ENCODE measurements at regions not wholly inside any gene's neighbourhood (a gene's known extent, or its start where the extent isn't known, plus 50 kb on each side); places are given as distances from the start of the nearest gene placed in this dataset.
"Not testable (repeated sequence)": the region's sequence is repeated elsewhere in the genome, so short reads cannot be mapped to it uniquely, and the experiment has no call there.

- DNase-seq (ENCODE audit: low read depth, low spot score) = no peak
Observed at GRCh38 chr4:140249351-140249750, 95.4 kb upstream of the MAML3 start.

DNA sequence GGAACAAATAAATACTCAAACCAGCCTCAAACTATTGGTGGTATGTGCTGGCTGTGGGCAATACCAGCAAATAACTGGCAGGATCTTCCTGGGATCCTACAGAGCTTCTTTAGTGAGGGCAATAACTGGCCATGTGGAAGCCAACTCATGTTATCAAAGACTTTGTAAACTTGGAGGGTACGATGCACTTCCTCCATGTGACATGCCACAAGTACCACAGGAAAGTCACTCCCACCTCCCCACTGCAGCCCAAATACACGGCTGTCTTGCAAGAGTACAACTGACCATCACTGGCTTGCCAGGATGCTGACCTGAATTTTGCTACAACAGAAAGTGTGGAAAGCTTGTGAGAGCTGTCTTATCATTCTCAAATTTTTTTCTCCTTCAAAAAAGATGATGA lies 93.3 kb upstream of the MAML3 start:
- DNase-seq (ENCODE audit: low read depth, low spot score) = no peak

- no peak for DNase-seq (ENCODE audit: low read depth, low spot score)
Observed at GRCh38 chr4:140246216-140246615, 92.2 kb upstream of the MAML3 start.

DNA sequence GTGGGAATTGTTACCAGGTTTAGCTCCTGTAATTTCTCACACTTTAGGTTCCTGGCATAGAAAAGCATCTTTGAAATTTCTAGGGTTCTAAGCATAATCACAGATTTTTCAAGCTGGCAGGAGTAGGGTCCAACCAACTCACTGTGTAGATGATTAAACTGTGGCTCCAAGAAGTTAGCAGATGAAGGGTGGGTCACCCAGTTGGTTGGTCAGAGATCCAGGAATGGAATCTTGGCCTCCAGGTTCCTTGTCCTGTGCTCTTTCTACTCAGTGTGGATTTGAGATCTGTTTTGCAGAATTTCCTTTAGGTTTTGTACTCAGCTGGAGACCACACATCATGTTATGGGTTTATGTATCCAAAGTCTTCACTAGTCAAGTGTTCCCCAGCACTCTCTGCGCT lies 90.3 kb upstream of the MAML3 start:
- no peak for DNase-seq (ENCODE audit: low read depth, low spot score)

- DNase-seq (ENCODE audit: low read depth, low spot score) = no peak
Observed at GRCh38 chr4:140243278-140243753, 89.3 kb upstream of the MAML3 start.

DNA sequence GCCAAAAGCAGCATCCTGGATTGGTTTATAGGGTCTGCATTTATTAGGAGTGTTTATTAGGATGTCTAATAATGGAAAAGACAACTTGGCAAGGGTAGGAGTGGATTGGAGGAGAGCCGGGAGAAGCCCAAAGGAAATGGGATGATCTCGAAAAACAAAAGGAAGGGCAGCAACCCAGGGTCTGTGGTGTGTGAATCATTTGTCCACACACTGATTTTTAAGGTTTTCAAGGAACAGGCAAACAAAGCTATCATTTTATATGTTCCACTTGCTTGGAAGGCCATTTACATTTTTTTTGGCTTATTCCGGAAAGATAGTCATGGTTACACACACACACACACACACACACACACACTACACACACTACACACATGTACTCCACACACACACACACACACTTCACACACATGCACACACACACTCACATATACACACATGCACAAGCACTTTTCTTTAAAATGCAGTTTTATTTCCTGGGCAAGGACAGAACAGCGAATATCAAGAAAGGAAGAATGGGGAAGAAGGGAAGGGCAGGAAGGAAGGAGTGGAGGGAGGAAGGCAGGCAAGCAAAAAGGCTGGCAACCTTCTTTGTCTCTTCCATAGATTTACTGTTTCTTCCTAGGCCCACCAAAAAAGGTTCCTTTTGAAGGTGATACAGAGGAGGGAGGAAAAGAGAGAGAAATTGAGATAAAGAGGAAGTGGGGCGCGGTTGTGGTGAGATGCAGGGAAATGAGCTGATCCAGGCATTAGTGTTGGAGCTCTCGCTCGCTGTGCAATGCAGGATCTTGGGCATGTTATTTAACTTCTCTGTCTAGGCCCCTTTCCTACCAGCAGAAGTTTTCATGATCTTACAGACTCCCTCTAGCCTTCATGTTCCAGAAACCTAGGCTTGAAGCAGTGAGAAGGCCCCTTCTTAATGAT lies 88.6 kb upstream of the MAML3 start:
- DNase-seq (ENCODE audit: low read depth, low spot score) = no peak

DNA sequence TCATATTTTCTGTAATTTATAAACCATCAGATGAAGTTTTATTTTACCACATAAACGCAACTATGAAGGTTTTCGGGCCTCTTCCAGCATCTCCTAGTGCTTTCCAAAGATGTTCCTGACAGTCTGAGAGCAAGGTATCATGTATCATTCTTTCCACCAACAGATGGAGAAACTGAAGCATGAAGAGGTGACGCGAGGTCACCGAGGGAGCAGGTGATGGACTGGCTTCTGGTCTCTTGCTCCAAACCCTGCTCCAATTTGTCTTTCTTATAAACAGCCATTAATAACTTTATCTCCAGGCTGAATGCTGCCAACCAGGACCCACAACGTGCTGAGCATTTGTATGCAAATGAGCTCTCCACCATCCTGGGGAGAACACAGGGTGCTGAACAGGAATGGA lies 86.3 kb upstream of the MAML3 start:
- DNase-seq (ENCODE audit: low read depth, low spot score) = no peak

DNA sequence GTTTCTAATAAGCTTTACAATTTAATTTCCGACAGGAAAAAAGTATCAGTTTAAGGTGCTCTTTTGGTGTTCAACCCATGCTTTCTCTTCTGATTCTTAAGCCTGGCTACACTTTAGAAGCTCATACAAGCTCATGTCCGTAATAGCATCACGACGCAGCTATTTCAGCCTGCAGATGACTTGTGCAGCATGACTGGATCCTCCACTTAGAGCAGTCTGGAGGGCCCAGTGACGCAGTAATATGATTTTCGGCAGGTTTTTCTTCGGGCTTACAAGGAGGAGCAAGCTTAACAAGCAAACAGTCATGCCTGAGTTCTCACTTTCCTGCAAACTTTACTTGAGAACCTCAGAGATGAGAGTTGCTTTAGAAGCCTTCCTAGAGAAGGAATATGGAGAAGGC lies 85.3 kb upstream of the MAML3 start:
- DNase-seq (ENCODE audit: low read depth, low spot score) = no peak

GRCh38 chr4:140238351-140239056 lies 84.5 kb upstream of the MAML3 start:
- peak; percentile 65 for DNase-seq (ENCODE audit: low read depth, low spot score)

- peak; percentile 86 for DNase-seq (ENCODE audit: low read depth, low spot score)
Observed at GRCh38 chr4:140237616-140238350, 83.8 kb upstream of the MAML3 start.

DNA sequence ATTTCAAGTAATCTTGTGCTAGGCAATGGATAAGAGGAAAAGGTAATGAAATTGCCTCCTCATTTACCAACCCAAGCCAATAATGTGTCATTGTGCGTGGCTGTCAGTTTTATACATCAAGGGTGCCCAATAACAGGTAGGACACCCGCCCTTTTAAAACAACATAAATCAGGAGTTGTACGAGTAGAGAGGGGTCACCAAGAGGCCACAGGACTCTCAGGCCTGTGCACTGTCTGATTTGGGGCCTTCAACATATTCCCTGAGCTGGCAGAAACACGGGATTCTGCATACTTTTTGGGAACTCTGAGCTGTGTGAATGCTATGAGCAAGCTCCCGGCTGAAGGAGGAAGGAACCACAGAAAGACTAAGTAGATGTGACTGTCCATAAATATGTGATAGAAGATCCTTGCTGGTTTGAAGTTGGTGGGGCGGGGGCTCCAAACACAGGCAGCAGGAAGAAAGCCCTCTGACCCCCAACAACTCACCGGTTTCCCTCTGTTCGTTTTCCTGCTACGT lies 82.7 kb upstream of the MAML3 start:
- DNase-seq (ENCODE audit: low read depth, low spot score) = no peak

DNA sequence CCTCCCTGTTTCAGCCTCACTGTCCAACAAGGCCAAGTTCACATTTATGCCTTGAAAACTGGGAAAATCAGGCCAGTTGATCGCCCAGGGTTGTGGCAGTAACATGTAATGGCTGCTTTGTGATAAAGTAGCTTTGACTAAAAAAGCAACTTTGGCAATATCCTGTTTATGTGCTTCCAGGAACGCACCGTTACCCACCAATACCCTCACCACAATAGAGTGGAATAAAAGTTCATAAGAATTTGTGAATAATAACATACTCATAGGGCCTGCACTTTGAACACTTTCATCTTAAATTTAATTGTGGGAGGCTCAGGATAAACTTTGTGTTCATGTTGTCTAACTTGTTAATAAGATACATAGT lies 80.7 kb upstream of the MAML3 start:
- no peak for DNase-seq (ENCODE audit: low read depth, low spot score)

DNA sequence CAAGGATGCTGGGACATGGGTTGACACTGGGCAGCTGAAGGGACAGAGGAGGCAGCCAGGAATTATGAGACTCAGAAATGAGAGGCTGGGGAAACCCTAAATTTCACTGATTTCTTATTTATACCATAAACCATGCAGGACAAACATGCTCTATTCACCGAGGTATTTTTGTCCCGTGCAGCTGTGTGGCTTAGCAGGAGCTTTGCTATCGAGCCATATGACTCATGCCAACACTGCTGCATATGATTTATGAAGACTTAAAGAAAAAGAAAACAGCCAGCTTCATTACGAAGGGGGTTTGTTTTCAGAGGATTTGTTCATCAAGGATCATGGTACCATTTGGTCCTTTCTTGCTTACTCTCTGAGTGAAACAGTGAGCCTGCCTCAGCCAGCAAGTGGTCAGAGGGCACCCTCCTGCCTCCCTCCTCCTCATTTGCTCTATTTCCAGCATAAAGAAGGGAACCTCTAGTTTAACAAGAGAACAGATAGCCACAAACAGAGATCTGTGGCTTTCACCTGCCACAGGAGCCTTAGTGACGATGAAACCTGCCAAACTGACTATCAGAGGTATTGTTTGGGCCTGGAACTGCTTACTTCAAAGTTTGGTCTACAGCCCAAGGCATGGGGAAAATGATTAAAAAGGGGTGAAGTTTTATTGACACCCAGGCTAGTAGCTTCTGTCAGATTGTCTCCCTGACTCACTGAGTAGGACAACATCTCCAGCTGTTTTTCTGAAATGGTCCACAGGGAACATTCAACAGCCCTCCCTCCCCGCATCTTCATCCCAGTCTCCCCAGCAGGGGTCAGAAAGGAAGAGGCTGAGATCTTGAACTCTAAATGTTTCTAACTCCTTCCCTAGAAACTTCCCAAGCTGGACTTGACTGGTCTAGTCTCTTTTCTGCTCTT lies 80.1 kb upstream of the MAML3 start:
- peak; percentile 50 for DNase-seq (ENCODE audit: low read depth, low spot score)

DNA sequence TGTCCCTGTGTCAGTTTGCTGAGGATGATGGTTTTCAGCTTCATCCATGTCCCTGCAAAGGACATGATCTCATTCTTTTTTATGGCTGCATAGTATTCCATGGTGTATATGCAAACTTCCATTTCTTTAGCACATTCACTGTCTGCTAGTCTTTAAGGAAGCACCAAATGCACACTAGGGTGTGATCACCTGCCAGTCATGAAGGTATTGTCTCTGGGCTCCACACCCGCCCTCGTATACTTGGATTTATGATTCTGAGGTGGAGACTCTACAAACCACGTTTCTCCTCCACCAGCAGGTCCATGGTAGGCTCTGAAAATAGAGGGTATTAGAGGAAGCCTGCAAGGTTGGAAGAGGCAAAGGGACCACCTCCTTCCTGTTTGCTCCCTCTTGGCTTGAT lies 75.9 kb upstream of the MAML3 start:
- DNase-seq (ENCODE audit: low read depth, low spot score) = no peak

GRCh38 chr4:140227286-140227685 lies 73.3 kb upstream of the MAML3 start:
- DNase-seq (ENCODE audit: low read depth, low spot score) = no peak

GRCh38 chr4:140223056-140223810 lies 69.2 kb upstream of the MAML3 start:
- DNase-seq (ENCODE audit: low read depth, low spot score) = no peak

GRCh38 chr4:140222171-140222570 lies 68.2 kb upstream of the MAML3 start:
- DNase-seq (ENCODE audit: low read depth, low spot score) = no peak

DNA sequence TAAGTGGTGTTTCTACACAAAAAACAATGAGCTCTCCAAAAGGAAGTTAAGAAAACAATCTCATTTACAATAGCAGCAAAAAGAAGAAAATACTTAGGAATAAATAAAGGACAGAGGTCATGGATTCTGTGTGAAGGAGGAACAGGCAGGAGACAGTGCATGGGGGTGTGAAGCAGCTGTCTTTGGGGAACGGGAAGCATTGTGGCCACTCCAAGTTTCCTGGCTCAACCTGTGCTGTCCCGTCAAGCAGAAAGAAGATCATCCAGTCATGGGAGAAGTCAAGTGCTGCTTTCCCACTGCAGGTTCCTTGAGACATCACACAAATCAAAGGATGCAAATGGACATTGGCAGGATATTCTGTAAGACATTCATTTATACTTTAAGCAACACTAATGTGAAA lies 66.1 kb upstream of the MAML3 start:
- no peak for DNase-seq (ENCODE audit: low read depth, low spot score)

GRCh38 chr4:140219567-140219966 lies 65.6 kb upstream of the MAML3 start:
- DNase-seq (ENCODE audit: low read depth, low spot score) = no peak

DNA sequence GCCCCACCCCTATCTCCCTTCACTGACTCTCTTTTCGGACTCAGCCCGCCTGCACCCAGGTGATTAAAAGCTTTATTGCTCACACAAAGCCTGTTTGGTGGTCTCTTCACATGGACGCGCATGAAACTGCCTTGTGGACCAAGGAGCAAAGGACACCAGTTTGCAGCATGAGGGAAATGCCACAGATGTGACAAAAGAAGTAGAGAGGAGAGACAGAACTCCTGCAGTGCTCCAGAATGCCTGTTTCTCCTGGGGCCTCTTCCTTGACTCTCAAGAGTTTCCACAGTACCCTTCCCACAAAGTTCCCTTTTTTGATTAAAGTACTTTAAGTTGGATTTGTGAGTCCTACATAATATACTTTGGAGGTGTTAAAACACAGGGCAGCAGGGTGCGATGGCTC lies 65.1 kb upstream of the MAML3 start:
- not testable (repeated sequence) for DNase-seq (ENCODE audit: low read depth, low spot score)

Data from smooth muscle cell of the brain vasculature (primary cell).